ENCODE measurements at regions not wholly inside any gene's neighbourhood (a gene's known extent, or its start where the extent isn't known, plus 50 kb on each side); places are given as distances from the start of the nearest gene placed in this dataset.

DNA sequence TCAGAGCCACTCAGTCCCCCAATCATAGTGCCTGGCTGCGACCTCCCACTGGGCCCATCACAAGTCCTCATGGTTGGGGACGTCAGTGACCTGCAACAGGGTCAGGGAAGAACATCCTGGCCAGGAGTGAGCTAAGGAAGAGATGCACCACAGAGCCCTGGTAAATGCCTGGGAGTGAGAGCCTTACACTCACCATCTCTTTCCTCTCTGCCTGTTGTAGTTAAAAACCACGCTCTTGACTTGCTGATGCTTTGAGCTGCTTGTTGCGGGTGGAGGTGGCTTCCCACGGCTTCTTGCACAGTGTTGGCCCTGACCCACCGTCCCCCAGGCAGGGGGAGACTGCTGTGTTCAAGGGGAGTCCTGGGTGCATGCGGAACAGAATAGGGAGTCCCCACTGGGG, 91.1 kb upstream of the RGMA start:
- no peak for DNase-seq (ENCODE audit: low read depth in 2 of 2)
- H3K4me3 ChIP-seq (replicated peaks in 1 of 2; ENCODE audit: low read depth in 2 of 2, low read length in 2 of 2): no peak overlapping the region
- TF ChIP-seq, protein P1, sequence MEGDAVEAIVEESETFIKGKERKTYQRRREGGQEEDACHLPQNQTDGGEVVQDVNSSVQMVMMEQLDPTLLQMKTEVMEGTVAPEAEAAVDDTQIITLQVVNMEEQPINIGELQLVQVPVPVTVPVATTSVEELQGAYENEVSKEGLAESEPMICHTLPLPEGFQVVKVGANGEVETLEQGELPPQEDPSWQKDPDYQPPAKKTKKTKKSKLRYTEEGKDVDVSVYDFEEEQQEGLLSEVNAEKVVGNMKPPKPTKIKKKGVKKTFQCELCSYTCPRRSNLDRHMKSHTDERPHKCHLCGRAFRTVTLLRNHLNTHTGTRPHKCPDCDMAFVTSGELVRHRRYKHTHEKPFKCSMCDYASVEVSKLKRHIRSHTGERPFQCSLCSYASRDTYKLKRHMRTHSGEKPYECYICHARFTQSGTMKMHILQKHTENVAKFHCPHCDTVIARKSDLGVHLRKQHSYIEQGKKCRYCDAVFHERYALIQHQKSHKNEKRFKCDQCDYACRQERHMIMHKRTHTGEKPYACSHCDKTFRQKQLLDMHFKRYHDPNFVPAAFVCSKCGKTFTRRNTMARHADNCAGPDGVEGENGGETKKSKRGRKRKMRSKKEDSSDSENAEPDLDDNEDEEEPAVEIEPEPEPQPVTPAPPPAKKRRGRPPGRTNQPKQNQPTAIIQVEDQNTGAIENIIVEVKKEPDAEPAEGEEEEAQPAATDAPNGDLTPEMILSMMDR (IDR thresholded peaks at IDR 0.05; ENCODE audit: low read depth, low read length): no peak

DNA sequence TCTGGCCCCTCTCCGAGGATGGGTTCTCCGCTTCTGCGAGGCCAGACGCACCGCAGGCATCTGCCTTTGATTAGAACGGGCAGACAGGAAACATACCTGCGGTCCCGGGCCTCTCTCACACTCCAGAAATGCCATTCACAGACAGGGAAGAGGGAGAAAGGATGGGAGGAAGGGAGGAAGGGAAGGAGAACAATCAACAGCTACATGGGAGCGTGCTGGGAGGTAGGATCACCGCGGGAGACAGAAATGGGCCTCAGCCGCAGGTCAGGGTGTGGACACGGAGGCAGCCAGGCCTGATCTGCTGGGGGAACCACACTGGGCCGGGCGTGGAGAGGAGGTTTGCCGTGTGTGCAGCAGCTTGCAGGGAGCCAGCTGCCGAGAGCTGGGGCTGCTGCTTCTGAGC, 90.7 kb upstream of the RGMA start:
- DNase-seq (ENCODE audit: low read depth in 2 of 2): no peak
- TF ChIP-seq, protein P1 (IDR thresholded peaks at IDR 0.05; ENCODE audit: low read depth, low read length): no peak

DNA sequence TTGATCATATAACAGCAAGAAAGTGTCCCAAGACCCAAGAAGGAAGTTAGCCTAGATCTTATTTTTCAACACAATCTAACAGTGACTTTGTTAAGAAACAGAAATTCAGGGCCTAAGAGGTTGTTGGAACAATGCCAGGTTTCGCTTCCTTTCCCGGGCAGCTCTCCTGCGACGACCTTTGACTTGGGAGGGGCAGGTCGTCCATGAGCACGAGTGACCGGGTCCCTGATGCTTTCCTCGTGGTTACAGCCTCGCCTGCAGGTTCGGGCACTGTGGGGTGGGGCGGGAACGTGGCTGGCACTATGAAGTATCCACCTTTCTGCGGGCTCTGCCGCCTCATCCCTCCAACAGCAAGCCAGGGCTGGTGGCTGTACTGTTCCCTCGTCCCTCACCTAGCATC, 90.1 kb upstream of the RGMA start:
- no peak overlapping the region for H3K4me3 ChIP-seq (replicated peaks in 1 of 2; ENCODE audit: low read depth in 2 of 2, low read length in 2 of 2)
- TF ChIP-seq, protein P1 (IDR thresholded peaks at IDR 0.05; ENCODE audit: low read depth, low read length): no peak
- DNase-seq (ENCODE audit: low read depth in 2 of 2): peak in 1 of 2 donors; percentile 2

More for the DNA sequence above, 90.7 kb upstream of the RGMA start:
- H3K4me3 ChIP-seq (replicated peaks in 1 of 2; ENCODE audit: low read depth in 2 of 2, low read length in 2 of 2): no peak overlapping the region

DNA sequence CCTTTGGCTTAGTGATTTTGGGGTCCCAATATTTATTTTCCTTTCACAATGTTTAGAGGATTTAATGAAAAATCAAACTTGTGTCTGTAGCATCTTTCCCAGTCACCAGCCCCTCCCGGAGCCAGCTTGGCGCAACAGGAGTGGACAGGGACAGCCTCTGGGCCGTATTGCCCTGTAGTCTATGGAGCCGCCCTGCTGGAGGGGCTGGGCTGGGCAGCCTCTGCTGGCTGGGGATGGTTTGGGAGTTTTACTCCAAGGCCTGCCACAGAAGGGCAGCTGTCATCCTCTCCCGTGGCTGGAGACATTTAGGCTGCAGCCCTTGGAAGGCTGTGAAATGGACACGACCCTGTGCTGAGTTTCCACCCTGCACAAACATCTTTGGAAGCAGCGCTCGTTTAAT, 89.4 kb upstream of the RGMA start:
- no peak for DNase-seq (ENCODE audit: low read depth in 2 of 2)
- TF ChIP-seq, protein P1 (IDR thresholded peaks at IDR 0.05; ENCODE audit: low read depth, low read length): no peak
- H3K4me3 ChIP-seq (replicated peaks in 1 of 2; ENCODE audit: low read depth in 2 of 2, low read length in 2 of 2): no peak overlapping the region

DNA sequence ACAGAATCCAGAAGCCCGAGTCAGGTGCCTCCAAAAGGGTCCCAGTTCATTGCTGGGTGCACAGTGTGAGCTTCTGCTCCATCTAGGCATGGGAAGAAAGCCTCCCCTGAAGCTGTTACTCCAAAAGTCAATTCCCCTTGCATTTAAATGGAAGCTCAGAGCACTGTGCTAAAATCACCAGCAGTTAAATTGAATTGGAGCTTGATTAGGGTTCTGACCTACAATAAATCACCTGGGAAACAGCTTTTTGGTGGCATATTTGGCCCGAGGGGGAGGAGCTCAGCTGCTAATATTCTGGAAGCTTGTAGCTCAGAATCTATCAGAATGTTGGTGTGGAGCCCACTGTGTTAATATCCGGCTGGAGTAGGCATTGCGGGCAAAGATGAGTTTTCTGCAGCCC, 87.1 kb upstream of the RGMA start:
- TF ChIP-seq, protein P1 (IDR thresholded peaks at IDR 0.05; ENCODE audit: low read depth, low read length): no peak
- DNase-seq (ENCODE audit: low read depth in 2 of 2): no peak
- no peak overlapping the region for H3K4me3 ChIP-seq (replicated peaks in 1 of 2; ENCODE audit: low read depth in 2 of 2, low read length in 2 of 2)

DNA sequence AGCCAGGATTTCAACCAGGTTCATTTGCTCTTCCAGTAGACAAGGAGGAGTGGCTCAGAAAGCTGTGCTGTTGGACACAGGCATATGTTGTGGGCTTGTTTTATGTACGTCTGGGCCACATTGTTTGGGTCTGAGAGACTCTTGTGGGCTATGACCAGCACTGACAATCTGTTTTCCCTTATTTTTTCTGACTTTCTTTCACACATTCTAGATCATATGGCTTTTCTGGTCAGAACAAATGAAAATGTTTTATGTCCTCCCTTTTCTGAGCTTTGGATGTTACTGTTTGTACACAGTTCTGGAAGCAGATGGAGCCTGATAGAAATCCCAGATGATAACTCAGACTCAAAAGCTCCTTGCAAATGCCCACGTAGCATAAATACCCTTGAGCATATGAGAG, 85.8 kb upstream of the RGMA start:
- TF ChIP-seq, protein P1 (IDR thresholded peaks at IDR 0.05; ENCODE audit: low read depth, low read length): no peak
- no peak overlapping the region for H3K4me3 ChIP-seq (replicated peaks in 1 of 2; ENCODE audit: low read depth in 2 of 2, low read length in 2 of 2)
- DNase-seq (ENCODE audit: low read depth in 2 of 2): no peak

DNA sequence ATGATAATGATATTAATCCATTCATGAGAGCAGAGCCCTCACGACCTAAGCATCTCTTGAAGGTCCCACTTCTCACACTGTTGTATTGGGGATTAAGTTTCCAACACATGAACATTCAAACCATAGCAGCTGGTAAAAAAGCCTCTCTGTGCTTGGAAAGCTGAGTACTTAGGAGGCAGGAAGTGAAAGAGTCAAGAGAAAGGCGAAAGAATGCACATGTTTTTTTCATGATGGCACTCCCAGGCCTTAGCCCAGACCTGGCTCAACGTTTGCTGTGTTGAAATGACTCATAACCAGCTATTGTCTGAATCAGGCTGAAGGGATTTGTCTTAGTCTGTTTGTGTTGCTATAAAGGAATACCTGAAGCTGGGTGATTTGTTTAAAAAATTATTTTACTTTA, 84.4 kb upstream of the RGMA start:
- TF ChIP-seq, protein P1 (IDR thresholded peaks at IDR 0.05; ENCODE audit: low read depth, low read length): no peak
- no peak overlapping the region for H3K4me3 ChIP-seq (replicated peaks in 1 of 2; ENCODE audit: low read depth in 2 of 2, low read length in 2 of 2)
- DNase-seq (ENCODE audit: low read depth in 2 of 2): peak; percentile 41 to 63

All from cardiac fibroblast (primary cell).